SK-N-SH treated with all-trans-retinoic acid at 6 μM for 48 hours (cell line): ENCODE measurements at regions not wholly inside any gene's neighbourhood (a gene's known extent, or its start where the extent isn't known, plus 50 kb on each side); places are given as distances from the start of the nearest gene placed in this dataset.

Experiments
- BACH2 ChIP-seq: fragments of 250-450 bp; sonication (Bioruptor Pico); IDR thresholded peaks from 2 replicates; pipeline ENCODE4 v1.9.0; 2021; ENCODE audit warnings: mild to moderate bottlenecking, borderline replicate concordance
- CSRNP3 ChIP-seq: fragments of 250-450 bp; sonication (Bioruptor Pico); IDR thresholded peaks from 2 replicates; pipeline ENCODE4 v1.5.1; 2021; ENCODE audit warnings: mild to moderate bottlenecking, moderate library complexity
- GLIS3 ChIP-seq: fragments of 250-450 bp; sonication (Bioruptor Pico); IDR thresholded peaks from 2 replicates; pipeline ENCODE4 v1.5.0; 2020; ENCODE audit warnings: mild to moderate bottlenecking, moderate library complexity
- ISL1 ChIP-seq: fragments of 250-450 bp; sonication (Bioruptor Pico); IDR thresholded peaks from 2 replicates; pipeline ENCODE4 v2.1.2; 2022; ENCODE audit warnings: mild to moderate bottlenecking, moderate library complexity
- PATZ1 ChIP-seq: fragments of 250-450 bp; sonication (Bioruptor Pico); IDR thresholded peaks from 2 replicates; pipeline ENCODE4 v1.8.0; 2020; ENCODE audit warnings: mild to moderate bottlenecking, moderate library complexity, borderline replicate concordance
- POU6F1 ChIP-seq: fragments of 250-450 bp; sonication (Bioruptor Pico); IDR thresholded peaks from 2 replicates; pipeline ENCODE4 v1.8.0; 2021; ENCODE audit warnings: low read depth, mild to moderate bottlenecking, moderate library complexity, borderline replicate concordance
- RARB ChIP-seq: fragments of 250-450 bp; sonication (Bioruptor Pico); IDR thresholded peaks from 2 replicates; pipeline ENCODE4 v1.8.0; 2021; ENCODE audit warnings: mild to moderate bottlenecking, moderate library complexity
- SNAI2 ChIP-seq: fragments of 250-450 bp; sonication (Bioruptor Pico); IDR thresholded peaks from 2 replicates; pipeline ENCODE4 v1.5.0; 2020; ENCODE audit warnings: mild to moderate bottlenecking, moderate library complexity
- ZC3H10 ChIP-seq: fragments of 250-450 bp; sonication (Bioruptor Pico); IDR thresholded peaks from 2 replicates; pipeline ENCODE4 v1.5.1; 2021; ENCODE audit warnings: mild to moderate bottlenecking, moderate library complexity
- ZFP3 ChIP-seq: fragments of 250-450 bp; sonication (Bioruptor Pico); IDR thresholded peaks from 2 replicates; pipeline ENCODE4 v1.5.0; 2020; ENCODE audit warnings: mild to moderate bottlenecking, moderate library complexity
- ZFP30 ChIP-seq: fragments of 450-650 bp; formaldehyde crosslinking; IDR thresholded peaks from 2 replicates; pipeline ENCODE4 v1.5.0; 2022; ENCODE audit warnings: mild to moderate bottlenecking, moderate library complexity
- ZNF565 ChIP-seq: fragments of 450-650 bp; formaldehyde crosslinking; conservative IDR thresholded peaks from 2 replicates; pipeline ENCODE4 v1.5.0; 2020; ENCODE audit warnings: low read depth, mild to moderate bottlenecking, moderate library complexity
- ZNF8 ChIP-seq: fragments of 450-650 bp; formaldehyde crosslinking; IDR thresholded peaks from 2 replicates; pipeline ENCODE4 v1.5.0; 2020; ENCODE audit warnings: mild to moderate bottlenecking, moderate library complexity

GRCh38 chr17:77709594-77709993 lies 248.9 kb upstream of the TNRC6C start:
- TF ChIP-seq PATZ1, result no peak
- no peak for TF ChIP-seq GLIS3 (CRISPR knock-in tag)
- no peak for TF ChIP-seq POU6F1 (CRISPR knock-in tag)
- TF ChIP-seq ZFP3 (CRISPR knock-in tag), result no peak
- no peak for TF ChIP-seq ZNF565
- TF ChIP-seq SNAI2 (CRISPR knock-in tag), result no peak
- TF ChIP-seq ZC3H10 (CRISPR knock-in tag), result no peak
- TF ChIP-seq ISL1 (CRISPR knock-in tag), result no peak
- TF ChIP-seq CSRNP3 (CRISPR knock-in tag), result no peak
- TF ChIP-seq ZNF8 (CRISPR knock-in tag), result no peak
- no peak for TF ChIP-seq RARB (CRISPR knock-in tag)
- no peak for TF ChIP-seq ZFP30 (CRISPR knock-in tag)
- TF ChIP-seq BACH2 (CRISPR knock-in tag), result no peak
